GM23248 (cell line): ENCODE measurements at regions not wholly inside any gene's neighbourhood (a gene's known extent, or its start where the extent isn't known, plus 50 kb on each side); places are given as distances from the start of the nearest gene placed in this dataset.

Experiments
- DNase-seq: peaks from one replicate; pipeline ENCODE4 v3.0.0-alpha.2; 2015
- H2AFZ ChIP-seq: fragments of 200-600 bp; sonication (generic); 2 replicates; pipeline ENCODE4 v1.6.1; 2016; ENCODE audit warnings: antibody characterized with exemption
- H3F3A ChIP-seq: fragments of 200-600 bp; sonication (generic); 2 replicates; pipeline ENCODE4 v1.6.1; 2016; ENCODE audit warnings: mild to moderate bottlenecking, antibody characterized with exemption, mixed run types; ENCODE audit not compliant: insufficient read depth
- H3K27ac ChIP-seq: fragments of 200-600 bp; sonication (generic); 2 replicates; pipeline ENCODE4 v1.5.1; 2016; ENCODE audit warnings: mild to moderate bottlenecking
- H3K27me3 ChIP-seq: fragments of 200-600 bp; sonication (generic); replicated peaks from 2 replicates; pipeline ENCODE4 v1.6.1; 2016; ENCODE audit warnings: mild to moderate bottlenecking; ENCODE audit not compliant: insufficient read depth
- H3K36me3 ChIP-seq: fragments of 200-600 bp; sonication (generic); 2 replicates; pipeline ENCODE4 v1.6.1; 2016; ENCODE audit warnings: low read depth, mild to moderate bottlenecking
- H3K4me1 ChIP-seq: fragments of 200-600 bp; sonication (generic); 2 replicates; pipeline ENCODE4 v1.6.1; 2016; ENCODE audit warnings: mild to moderate bottlenecking; ENCODE audit not compliant: insufficient read depth
- H3K4me2 ChIP-seq: fragments of 200-600 bp; sonication (generic); one replicate; pipeline ENCODE4 v1.6.1; 2016; ENCODE audit warnings: mild to moderate bottlenecking; ENCODE audit not compliant: unreplicated experiment
- H3K4me3 ChIP-seq: fragments of 200-600 bp; sonication (generic); 2 replicates; pipeline ENCODE4 v1.5.1; 2016; ENCODE audit warnings: mild to moderate bottlenecking
- H3K79me2 ChIP-seq: fragments of 200-600 bp; sonication (generic); 2 replicates; pipeline ENCODE4 v1.6.1; 2016; ENCODE audit warnings: mild to moderate bottlenecking; ENCODE audit not compliant: insufficient read depth
- H3K9ac ChIP-seq: fragments of 200-600 bp; sonication (generic); 2 replicates; pipeline ENCODE4 v1.6.1; 2016; ENCODE audit warnings: mild to moderate bottlenecking
- H3K9me2 ChIP-seq: fragments of 200-600 bp; sonication (generic); 2 replicates; pipeline ENCODE4 v1.6.1; 2016; ENCODE audit warnings: mixed run types, mild to moderate bottlenecking, moderate library complexity; ENCODE audit not compliant: insufficient read depth
- H3K9me3 ChIP-seq: fragments of 200-600 bp; sonication (generic); one replicate; pipeline ENCODE4 v1.6.1; 2017; ENCODE audit warnings: low read depth
- H4K20me1 ChIP-seq: fragments of 200-600 bp; sonication (generic); 2 replicates; pipeline ENCODE4 v1.6.0; 2016; ENCODE audit not compliant: insufficient read depth
- EZH2 ChIP-seq: fragments of 200-600 bp; sonication (generic); IDR thresholded peaks from 2 replicates; pipeline ENCODE4 v1.6.1; 2018; ENCODE audit warnings: antibody characterized with exemption, mild to moderate bottlenecking; ENCODE audit not compliant: insufficient read depth, poor library complexity, severe bottlenecking
- EZH2phosphoT487 ChIP-seq: fragments of 200-600 bp; sonication (generic); IDR thresholded peaks from 2 replicates; pipeline ENCODE4 v1.6.1; 2018; ENCODE audit warnings: antibody characterized with exemption, moderate library complexity, mild to moderate bottlenecking, low read depth; ENCODE audit not compliant: insufficient read depth
- WGBS, 2 experiments: methylation state at CpG; one replicate each; pipeline ENCODE4 v1.1.6; 2015 to 2017; ENCODE audit warnings: low lambda C conversion rate in 2 of 2, low coverage in 1 of 2; ENCODE audit errors: missing lambda C conversion rate in 2 of 2; 5-methylcytosine and 5-hydroxymethylcytosine counted together
- in situ Hi-C: fragments of 300-500 bp; cut with MboI; formaldehyde crosslinking; loops from 2 replicates; pipeline ENCODE4 v1.15.0; 2020

DNA sequence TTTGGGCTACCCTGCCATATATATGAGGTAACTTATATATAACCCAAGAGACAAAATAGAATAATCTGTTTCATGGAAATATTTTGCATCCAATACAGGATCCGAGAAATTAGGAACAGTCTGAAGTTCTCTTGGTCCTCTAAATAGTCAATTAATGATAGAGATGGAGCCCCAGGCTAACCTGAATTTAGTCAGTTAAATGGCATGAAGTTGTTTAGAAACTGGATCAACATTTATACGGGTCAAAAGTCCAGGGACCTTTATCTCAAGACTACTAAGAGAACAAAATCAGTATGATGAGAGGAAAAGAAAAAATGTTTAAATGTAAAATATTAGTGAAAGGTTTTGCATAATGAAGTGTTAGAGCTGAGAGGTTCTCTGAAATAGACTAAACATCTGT lies 303.3 kb upstream of the ACTBL2 start:
- no peaks in the 10 kb centered on the region for H3K36me3 ChIP-seq
- no peaks in the 10 kb centered on the region for H4K20me1 ChIP-seq
- no peaks in the 10 kb centered on the region for H3K9me3 ChIP-seq
- H3K79me2 ChIP-seq, result no peaks in the 10 kb centered on the region
- no peaks in the 10 kb centered on the region for H3K9me2 ChIP-seq
- no peak overlapping the region for H3K9ac ChIP-seq
- no peak for DNase-seq
- H3K4me1 ChIP-seq, result peaks cover 23% of the 10 kb centered on the region
- WGBS, 2 experiments, result 94 to 95% methylated on average over 2 of the region's 2 CpGs
- TF ChIP-seq EZH2 (no peak), EZH2phosphoT487 (no peak)
- H2AFZ ChIP-seq, result no peak overlapping the region
- H3F3A ChIP-seq, result no peaks in the 10 kb centered on the region
- H3K4me2 ChIP-seq, result no peak overlapping the region
- H3K4me3 ChIP-seq, result no peak overlapping the region
- in situ Hi-C loops, result loop anchor here (10.0 kb wide), 3 partner anchors 281 to 679 kb away; partner anchors contain the start of gene PLK2
- H3K27ac ChIP-seq, result no peak overlapping the region
- no peaks in the 10 kb centered on the region for H3K27me3 ChIP-seq

- peak overlapping the region; percentile 82 for H2AFZ ChIP-seq
- H4K20me1 ChIP-seq, result no peaks in the 10 kb centered on the region
- H3F3A ChIP-seq, result no peaks in the 10 kb centered on the region
- no peaks in the 10 kb centered on the region for H3K9me2 ChIP-seq
- peak; percentile 51 for DNase-seq
- TF ChIP-seq EZH2 (no peak), EZH2phosphoT487 (no peak)
- H3K4me1 ChIP-seq, result peaks cover 23% of the 10 kb centered on the region
- H3K27ac ChIP-seq, result peak overlapping the region; percentile 21; the same call in 1 of the 2 replicates
- no peaks in the 10 kb centered on the region for H3K9me3 ChIP-seq
- H3K4me2 ChIP-seq, result peak overlapping the region; percentile 86
- H3K79me2 ChIP-seq, result no peaks in the 10 kb centered on the region
- no peak overlapping the region for H3K9ac ChIP-seq
- no peaks in the 10 kb centered on the region for H3K27me3 ChIP-seq
- in situ Hi-C loops, result loop anchor here (10.0 kb wide), 3 partner anchors 279 to 681 kb away; partner anchors contain the start of gene PLK2
- no peaks in the 10 kb centered on the region for H3K36me3 ChIP-seq
- 9 to 10% methylated on average over 3 of the region's 3 CpGs for WGBS, 2 experiments
- peak overlapping the region; percentile 71 for H3K4me3 ChIP-seq
Observed at GRCh38 chr5:57784121-57784520, 301.5 kb upstream of the ACTBL2 start.

- peak overlapping the region; percentile 68 for H3K9ac ChIP-seq
- in situ Hi-C loops, result loop anchor here (10.0 kb wide), 3 partner anchors 279 to 681 kb away; partner anchors contain the start of gene PLK2
Observed at GRCh38 chr5:57783693-57784092, 301.1 kb upstream of the ACTBL2 start.

GRCh38 chr5:57780961-57781325 lies 298.3 kb upstream of the ACTBL2 start:
- 95 to 96% methylated on average over 5 of the region's 5 CpGs for WGBS, 2 experiments
- Histone ChIP-seq H3K9ac (no peak overlapping the region), H3K36me3 (no peaks in the 10 kb centered on the region), H3K9me2 (no peaks in the 10 kb centered on the region), H3K4me2 (no peak overlapping the region), H2AFZ (no peak overlapping the region), H3K4me1 (peaks cover 23% of the 10 kb centered on the region), H4K20me1 (no peaks in the 10 kb centered on the region), H3K79me2 (no peaks in the 10 kb centered on the region), H3F3A (no peaks in the 10 kb centered on the region), H3K27me3 (no peaks in the 10 kb centered on the region), H3K4me3 (no peak overlapping the region), H3K27ac (no peak overlapping the region), H3K9me3 (no peaks in the 10 kb centered on the region)
- no peak for DNase-seq
- in situ Hi-C loops, result loop anchor here (10.0 kb wide), 3 partner anchors 276 to 684 kb away; partner anchors contain the start of gene PLK2
- TF ChIP-seq EZH2phosphoT487 (no peak), EZH2 (no peak)

More at GRCh38 chr5:57783693-57784092, 301.1 kb upstream of the ACTBL2 start:
- Histone ChIP-seq H2AFZ (peak overlapping the region; percentile 82), H3K36me3 (no peaks in the 10 kb centered on the region), H3K79me2 (no peaks in the 10 kb centered on the region), H3K4me2 (peak overlapping the region; percentile 86), H4K20me1 (no peaks in the 10 kb centered on the region), H3K4me3 (peak overlapping the region; percentile 71), H3K27me3 (no peaks in the 10 kb centered on the region), H3K27ac (peak overlapping the region; percentile 21; the same call in 1 of the 2 replicates), H3K4me1 (peaks cover 23% of the 10 kb centered on the region), H3K9me3 (no peaks in the 10 kb centered on the region), H3K9me2 (no peaks in the 10 kb centered on the region), H3F3A (no peaks in the 10 kb centered on the region)
- DNase-seq, result peak; percentile 39
- 1 to 6% methylated on average over 2 of the region's 2 CpGs for WGBS, 2 experiments
- TF ChIP-seq EZH2, result no peak
